ENCODE measurements at regions not wholly inside any gene's neighbourhood (a gene's known extent, or its start where the extent isn't known, plus 50 kb on each side); places are given as distances from the start of the nearest gene placed in this dataset.

GRCh38 chr6:157764178-157765068, 58.6 kb upstream of the SNX9 start:
- Histone ChIP-seq H3K27me3 (no peaks in the 10 kb centered on the region), H3K4me3 (no peak overlapping the region), H3K9me3 (no peaks in the 10 kb centered on the region), H3K36me3 (no peaks in the 10 kb centered on the region)
- peak; percentile 99 for DNase-seq

GRCh38 chr6:157766901-157767774, 55.9 kb upstream of the SNX9 start:
- H3K9me3 ChIP-seq: no peaks in the 10 kb centered on the region
- H3K27me3 ChIP-seq: no peaks in the 10 kb centered on the region
- H3K4me3 ChIP-seq: no peak overlapping the region
- DNase-seq: no peak
- H3K36me3 ChIP-seq: no peaks in the 10 kb centered on the region

- H3K4me3 ChIP-seq: no peak overlapping the region
- no peaks in the 10 kb centered on the region for H3K9me3 ChIP-seq
- no peaks in the 10 kb centered on the region for H3K27me3 ChIP-seq
- no peak for DNase-seq
- H3K36me3 ChIP-seq: no peaks in the 10 kb centered on the region
Observed at GRCh38 chr6:157767775-157768156, 55.3 kb upstream of the SNX9 start.

- Histone ChIP-seq H3K36me3 (no peaks in the 10 kb centered on the region), H3K27me3 (no peaks in the 10 kb centered on the region), H3K9me3 (no peaks in the 10 kb centered on the region), H3K4me3 (no peak overlapping the region)
- DNase-seq: no peak
Observed at GRCh38 chr6:157768304-157768703, 54.7 kb upstream of the SNX9 start.

- Histone ChIP-seq H3K36me3 (no peaks in the 10 kb centered on the region), H3K4me3 (no peak overlapping the region), H3K27me3 (no peaks in the 10 kb centered on the region), H3K9me3 (no peaks in the 10 kb centered on the region)
- no peak for DNase-seq
Observed at GRCh38 chr6:157768863-157769551, 54.0 kb upstream of the SNX9 start.

GRCh38 chr6:157769776-157770426, 53.1 kb upstream of the SNX9 start:
- peak; percentile 41 for DNase-seq
- no peak overlapping the region for H3K4me3 ChIP-seq

GRCh38 chr6:157770946-157771345, 52.1 kb upstream of the SNX9 start:
- no peaks in the 10 kb centered on the region for H3K9me3 ChIP-seq
- H3K27me3 ChIP-seq: no peaks in the 10 kb centered on the region
- H3K36me3 ChIP-seq: no peaks in the 10 kb centered on the region
- DNase-seq: no peak
- H3K4me3 ChIP-seq: no peak overlapping the region

More at GRCh38 chr6:157769776-157770426, 53.1 kb upstream of the SNX9 start:
- H3K36me3 ChIP-seq: no peaks in the 10 kb centered on the region
- H3K27me3 ChIP-seq: no peaks in the 10 kb centered on the region
- no peaks in the 10 kb centered on the region for H3K9me3 ChIP-seq

GRCh38 chr6:157772820-157773219, 50.2 kb upstream of the SNX9 start:
- Histone ChIP-seq H3K9me3 (no peaks in the 10 kb centered on the region), H3K27me3 (no peaks in the 10 kb centered on the region), H3K4me3 (no peak overlapping the region), H3K36me3 (no peaks in the 10 kb centered on the region)
- no peak for DNase-seq
